GM12873 (cell line): ENCODE measurements at regions not wholly inside any gene's neighbourhood (a gene's known extent, or its start where the extent isn't known, plus 50 kb on each side); places are given as distances from the start of the nearest gene placed in this dataset.

ENCODE experiments used
- CTCF ChIP-seq: IDR thresholded peaks from 2 replicates; pipeline ENCODE4 v1.5.1; 2012; ENCODE audit warnings: low read depth, mild to moderate bottlenecking, moderate library complexity, low read length, control low read depth; ENCODE audit not compliant: insufficient read depth; ENCODE audit errors: missing control alignments

- TF ChIP-seq CTCF, result no peak
Observed at GRCh38 chr2:2389215-2389614, 58.1 kb upstream of the MYT1L start.
